T-helper 17 cell (primary cell): ENCODE measurements at regions not wholly inside any gene's neighbourhood (a gene's known extent, or its start where the extent isn't known, plus 50 kb on each side); places are given as distances from the start of the nearest gene placed in this dataset.

Source experiments
- ATAC-seq: fragments of 150-1000 bp; cut with Tn5 transposase; 2 replicates; pipeline ENCODE4 v1.10.0; 2021; ENCODE audit warnings: mild to moderate bottlenecking, moderate library complexity
- DNase-seq, 3 donors: peaks; one replicate each; pipeline versions ENCODE4 v3.0.0 to v3.0.0-alpha.2; 2020 to 2021
- H3K9me3 ChIP-seq: one replicate; pipeline ENCODE4 v1.7.0; 2013; ENCODE audit warnings: low read length, mild to moderate bottlenecking; ENCODE audit not compliant: control insufficient read depth, poor library complexity, severe bottlenecking
- H3K27ac Mint-ChIP-seq: one replicate; pipeline ENCODE4 v1.8.0; 2022; ENCODE audit warnings: mild to moderate bottlenecking, moderate library complexity, mixed read lengths
- H3K27me3 Mint-ChIP-seq: one replicate; pipeline ENCODE4 v1.8.0; 2022; ENCODE audit warnings: mixed read lengths
- H3K36me3 Mint-ChIP-seq: one replicate; pipeline ENCODE4 v1.8.0; 2022; ENCODE audit warnings: low read depth, mixed read lengths
- H3K4me1 Mint-ChIP-seq: one replicate; pipeline ENCODE4 v1.8.0; 2022; ENCODE audit warnings: mild to moderate bottlenecking, mixed read lengths
- H3K4me3 Mint-ChIP-seq: one replicate; pipeline ENCODE4 v1.8.0; 2022; ENCODE audit warnings: mild to moderate bottlenecking, moderate library complexity, mixed read lengths

DNA sequence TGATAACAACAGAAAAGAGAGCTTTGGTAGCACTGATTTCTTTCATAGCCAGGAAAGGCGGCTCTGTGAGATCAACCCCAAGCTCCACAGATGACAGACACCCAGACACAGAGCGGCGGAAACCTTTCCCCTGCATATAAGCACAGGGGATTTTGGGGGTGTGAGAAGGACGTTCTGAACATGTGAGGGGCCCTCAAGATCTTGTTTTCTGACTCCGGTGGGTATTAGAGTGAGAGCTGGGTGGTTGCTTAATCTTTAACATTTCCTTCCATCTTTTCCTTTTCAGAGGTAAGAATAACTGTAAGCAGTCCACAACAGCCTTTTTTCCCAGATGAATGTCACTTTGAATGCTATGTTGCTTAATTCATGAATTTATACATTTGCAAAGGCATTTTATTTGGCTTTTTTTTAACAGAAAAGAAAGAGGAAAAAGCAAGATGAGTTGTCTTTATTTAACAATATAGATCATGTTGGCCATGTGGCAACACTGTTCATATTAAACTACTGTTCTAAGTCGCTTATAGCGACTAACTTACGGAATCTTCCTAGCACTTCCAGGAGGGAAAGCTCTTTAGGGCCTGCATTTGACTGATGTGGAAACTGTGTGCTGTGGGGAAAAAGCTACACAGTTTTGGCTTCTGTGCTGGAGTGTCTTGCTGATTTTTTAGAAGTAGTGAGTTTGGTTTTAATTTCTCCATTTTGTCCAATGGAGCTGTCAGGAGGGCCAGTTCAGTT is 80.5 kb upstream of the NAA20 start:
- Mint-ChIP-seq H3K27ac (peak overlapping the region; percentile 81), H3K4me1 (peaks cover 28% of the 10 kb centered on the region), H3K27me3 (peaks cover 31% of the 10 kb centered on the region), H3K4me3 (peak overlapping the region; percentile 80), H3K36me3 (no peaks in the 10 kb centered on the region)
- no peaks in the 10 kb centered on the region for H3K9me3 ChIP-seq
- DNase-seq (no peak), ATAC-seq (no peak)

- H3K4me3 Mint-ChIP-seq, result peak overlapping the region; percentile 80
- H3K4me1 Mint-ChIP-seq, result peaks cover 28% of the 10 kb centered on the region
- ATAC-seq (peak; percentile 78), DNase-seq (no peak)
- peaks cover 26% of the 10 kb centered on the region for H3K27me3 Mint-ChIP-seq
- no peaks in the 10 kb centered on the region for H3K9me3 ChIP-seq
- H3K27ac Mint-ChIP-seq, result peak overlapping the region; percentile 81
- H3K36me3 Mint-ChIP-seq, result no peaks in the 10 kb centered on the region
These were observed 79.9 kb upstream of the NAA20 start for GRCh38 chr20:19937218-19937617.

DNA sequence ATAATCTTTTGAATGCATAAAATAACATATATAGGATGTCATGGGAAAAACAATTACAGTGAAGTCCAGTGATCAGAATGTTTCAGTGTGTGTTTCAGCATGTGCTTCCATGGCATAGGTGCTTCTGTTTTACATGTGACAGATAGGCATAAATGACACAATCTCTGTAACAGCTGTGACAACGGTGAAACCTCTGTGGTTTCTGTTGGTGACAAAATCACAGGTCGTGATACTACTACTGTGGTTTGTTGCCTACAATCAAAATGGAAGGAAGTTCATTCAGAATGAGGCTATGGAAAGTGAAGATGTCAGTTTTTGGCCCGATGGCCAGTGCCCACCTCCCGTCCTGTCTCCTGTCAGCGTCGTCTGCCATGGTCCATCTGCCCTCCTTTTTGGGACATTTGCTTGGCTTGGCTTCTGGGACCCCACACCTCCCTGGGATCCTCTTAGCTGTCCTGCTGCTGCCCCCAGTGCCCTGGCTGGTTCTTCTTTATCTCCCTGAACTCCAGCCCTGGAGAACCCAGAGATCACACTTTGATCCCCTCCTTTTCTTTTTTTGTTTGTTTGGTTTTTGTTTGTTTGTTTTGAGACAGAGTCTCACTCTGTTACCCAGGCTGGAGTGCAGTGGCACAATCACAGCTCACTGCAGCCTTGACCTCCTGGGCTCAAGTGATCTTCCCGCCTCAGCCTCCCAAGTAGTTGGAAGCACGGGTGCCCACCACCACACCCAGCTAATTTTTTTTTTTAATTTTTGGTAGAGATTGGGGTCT is 79.3 kb upstream of the NAA20 start:
- Mint-ChIP-seq H3K36me3 (no peaks in the 10 kb centered on the region), H3K4me1 (peaks cover 28% of the 10 kb centered on the region), H3K27me3 (peaks cover 21% of the 10 kb centered on the region), H3K4me3 (peak overlapping the region; percentile 80), H3K27ac (peak overlapping the region; percentile 81)
- ATAC-seq (peak; percentile 78), DNase-seq (no peak)
- no peaks in the 10 kb centered on the region for H3K9me3 ChIP-seq

GRCh38 chr20:19938421-19939090 is 78.6 kb upstream of the NAA20 start:
- Mint-ChIP-seq H3K27me3 (peaks cover 14% of the 10 kb centered on the region), H3K27ac (peak overlapping the region; percentile 81), H3K4me1 (peaks cover 28% of the 10 kb centered on the region), H3K4me3 (peak overlapping the region; percentile 80), H3K36me3 (no peaks in the 10 kb centered on the region)
- H3K9me3 ChIP-seq, result no peaks in the 10 kb centered on the region
- DNase-seq, result no peak
- no peak for ATAC-seq

DNA sequence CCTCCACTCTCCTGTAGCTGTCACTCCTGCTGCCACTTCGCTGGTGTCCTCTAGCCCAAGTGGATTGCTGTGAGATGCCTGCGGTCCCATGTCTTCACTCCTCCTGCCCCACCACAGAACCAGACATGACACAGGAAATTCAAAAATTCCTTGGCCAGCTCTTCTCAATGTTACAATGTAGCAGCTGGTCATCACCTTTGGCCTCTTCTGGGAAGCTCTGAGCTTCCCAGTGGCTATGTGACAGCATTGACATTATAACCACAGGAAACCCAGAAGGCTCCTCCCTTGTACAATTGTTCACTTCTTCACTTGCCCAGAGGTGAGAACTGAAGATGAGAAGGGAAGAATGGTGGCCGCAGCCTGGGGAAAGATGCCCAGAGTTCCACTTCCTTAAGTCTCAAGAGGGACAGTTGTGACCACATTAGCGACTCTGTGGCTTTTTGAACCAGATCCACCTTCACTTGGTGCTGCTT is 76.1 kb upstream of the NAA20 start:
- Mint-ChIP-seq H3K36me3 (no peaks in the 10 kb centered on the region), H3K4me3 (no peak overlapping the region), H3K4me1 (peaks cover 21% of the 10 kb centered on the region)

DNA sequence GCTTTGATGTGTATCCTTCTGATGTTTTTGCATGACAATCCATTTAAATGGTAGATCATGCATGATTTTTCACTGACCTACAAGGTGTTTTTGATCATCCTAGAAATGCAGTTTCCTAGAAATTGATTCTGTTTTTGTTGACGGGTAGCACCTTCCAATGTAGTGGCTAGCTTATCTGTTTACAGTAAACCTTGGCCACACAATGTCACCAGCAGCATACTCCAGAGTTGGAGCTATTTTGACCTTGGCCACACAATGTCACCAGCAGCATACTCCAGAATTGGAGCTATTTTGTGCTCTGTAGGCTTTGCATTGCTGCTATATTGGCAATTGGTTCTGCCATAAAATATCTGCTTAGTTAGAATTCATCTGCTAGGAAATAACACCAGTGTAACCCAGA is 74.6 kb upstream of the NAA20 start:
- Mint-ChIP-seq H3K4me3 (no peak overlapping the region), H3K4me1 (peaks cover 8% of the 10 kb centered on the region), H3K27me3 (peaks cover 13% of the 10 kb centered on the region), H3K36me3 (no peaks in the 10 kb centered on the region), H3K27ac (no peak overlapping the region)
- ATAC-seq (no peak), DNase-seq (no peak)
- H3K9me3 ChIP-seq, result no peaks in the 10 kb centered on the region

More for the DNA sequence above, 76.1 kb upstream of the NAA20 start:
- DNase-seq (no peak), ATAC-seq (no peak)
- H3K27ac Mint-ChIP-seq, result peak overlapping the region; percentile 80
- H3K9me3 ChIP-seq, result no peaks in the 10 kb centered on the region
- H3K27me3 Mint-ChIP-seq, result peaks cover 13% of the 10 kb centered on the region

DNA sequence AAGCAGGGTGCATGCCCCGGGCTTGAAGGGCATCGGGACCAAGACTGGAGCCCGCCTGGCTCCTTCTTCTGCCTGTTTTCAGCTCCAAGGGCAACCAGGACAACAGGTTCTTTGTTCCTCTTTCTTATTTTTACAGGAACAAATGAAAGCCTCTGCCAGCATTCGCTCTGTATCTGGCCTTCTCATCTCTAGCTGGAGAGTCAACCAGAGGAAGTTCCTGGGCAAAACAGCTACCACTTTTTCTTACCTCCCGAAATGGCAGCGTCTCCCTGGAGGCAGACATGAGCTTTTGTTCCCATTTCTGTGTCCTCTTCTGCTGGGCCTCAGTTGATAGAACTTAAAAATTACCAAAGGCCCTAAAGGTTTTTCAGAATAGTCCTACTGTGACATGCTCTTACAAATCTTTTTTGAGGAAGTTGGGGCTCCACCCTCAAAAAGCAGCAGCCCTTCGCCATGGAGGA is 74.1 kb upstream of the NAA20 start:
- Mint-ChIP-seq H3K27ac (no peak overlapping the region), H3K4me1 (peaks cover 4% of the 10 kb centered on the region), H3K36me3 (no peaks in the 10 kb centered on the region), H3K27me3 (peaks cover 13% of the 10 kb centered on the region), H3K4me3 (no peak overlapping the region)
- no peak for DNase-seq
- no peaks in the 10 kb centered on the region for H3K9me3 ChIP-seq
- no peak for ATAC-seq

GRCh38 chr20:19944772-19945459 is 72.2 kb upstream of the NAA20 start:
- Mint-ChIP-seq H3K4me1 (no peaks in the 10 kb centered on the region), H3K27ac (no peak overlapping the region), H3K36me3 (no peaks in the 10 kb centered on the region), H3K4me3 (no peak overlapping the region), H3K27me3 (peaks cover 13% of the 10 kb centered on the region)
- DNase-seq, result no peak
- no peak for ATAC-seq
- no peaks in the 10 kb centered on the region for H3K9me3 ChIP-seq

- no peaks in the 10 kb centered on the region for H3K4me1 Mint-ChIP-seq
- peaks cover 13% of the 10 kb centered on the region for H3K27me3 Mint-ChIP-seq
- DNase-seq (no peak), ATAC-seq (no peak)
- peak overlapping the region; percentile 5 for H3K4me3 Mint-ChIP-seq
- H3K27ac Mint-ChIP-seq, result no peak overlapping the region
- H3K9me3 ChIP-seq, result no peaks in the 10 kb centered on the region
- H3K36me3 Mint-ChIP-seq, result no peaks in the 10 kb centered on the region
These were observed 71.2 kb upstream of the NAA20 start for GRCh38 chr20:19945732-19946670.

GRCh38 chr20:19947611-19948264 is 69.4 kb upstream of the NAA20 start:
- H3K27ac Mint-ChIP-seq, result no peak overlapping the region
- peaks cover 13% of the 10 kb centered on the region for H3K27me3 Mint-ChIP-seq
- no peak for ATAC-seq
- no peaks in the 10 kb centered on the region for H3K9me3 ChIP-seq
- peaks cover 2% of the 10 kb centered on the region for H3K4me1 Mint-ChIP-seq
- DNase-seq, result no peak
- no peak overlapping the region for H3K4me3 Mint-ChIP-seq
- H3K36me3 Mint-ChIP-seq, result no peaks in the 10 kb centered on the region

DNA sequence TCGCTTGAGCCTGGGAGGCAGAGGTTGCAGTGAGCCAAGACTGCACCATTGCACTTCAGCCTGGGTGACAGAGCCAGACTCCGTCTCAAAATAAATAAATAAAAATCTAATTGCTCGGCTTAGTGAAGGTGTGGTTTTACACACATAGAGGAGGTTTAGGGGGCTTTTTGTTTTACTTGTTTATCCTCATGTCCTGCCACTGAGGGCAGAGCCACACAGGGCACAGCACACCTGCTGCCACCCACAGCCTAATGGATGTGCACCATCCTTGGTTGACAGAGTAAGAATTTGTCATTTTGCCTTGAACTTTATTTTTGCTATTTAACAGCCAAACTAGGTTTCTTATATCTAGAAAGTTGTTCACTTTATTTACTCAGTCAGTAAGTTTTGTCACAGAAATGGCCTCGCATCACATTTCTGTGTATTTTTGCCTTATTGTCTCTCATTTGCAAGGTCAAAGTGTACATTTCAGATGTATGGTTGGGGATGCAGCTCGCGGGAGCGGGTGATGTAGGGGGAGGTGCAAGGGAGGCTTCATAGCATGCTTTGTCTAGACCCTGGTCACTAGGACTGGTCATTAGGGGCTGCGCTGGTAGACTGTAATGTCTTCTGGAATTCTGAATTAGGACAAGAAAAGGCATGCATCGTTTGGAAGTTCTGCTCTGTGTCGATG is 67.8 kb upstream of the NAA20 start:
- peaks cover 2% of the 10 kb centered on the region for H3K4me1 Mint-ChIP-seq

More for the DNA sequence above, 67.8 kb upstream of the NAA20 start:
- Mint-ChIP-seq H3K36me3 (no peaks in the 10 kb centered on the region), H3K4me3 (no peak overlapping the region), H3K27me3 (peaks cover 11% of the 10 kb centered on the region), H3K27ac (no peak overlapping the region)
- ATAC-seq (no peak), DNase-seq (no peak)
- no peaks in the 10 kb centered on the region for H3K9me3 ChIP-seq
